A673 (cell line): ENCODE measurements at regions not wholly inside any gene's neighbourhood (a gene's known extent, or its start where the extent isn't known, plus 50 kb on each side); places are given as distances from the start of the nearest gene placed in this dataset.

Experiments used
- BruUV-seq: library from RNA; stranded (reverse); fragments of 400-500 nt; replicated peaks from 2 replicates; lab custom pipeline; 2021; lab: Mats Ljungman, UMichigan
- CTCF ChIA-PET: fragments of 300-600 bp; sonication (Branson Sonifier 250); formaldehyde crosslinking; loops from one replicate; lab custom pipeline; 2022; ENCODE audit warnings: antibody characterized with exemption; lab: Charles Lee
- POLR2A ChIA-PET: fragments of 300-600 bp; sonication (Branson Sonifier 250); formaldehyde crosslinking; loops from one replicate; lab custom pipeline; 2022; ENCODE audit warnings: antibody characterized with exemption; ENCODE audit not compliant: low non-redundant PET; lab: Charles Lee
- DNase-seq: peaks from one replicate; pipeline ENCODE4 v3.0.0-alpha.2; 2015; ENCODE audit warnings: low spot score
- H3K27ac ChIP-seq: fragments of 200-600 bp; sonication (generic); 2 replicates; pipeline ENCODE4 v1.5.1; 2016; ENCODE audit warnings: mixed run types, low read depth, mild to moderate bottlenecking, mixed read lengths, antibody characterized with exemption, low read length; ENCODE audit not compliant: poor library complexity, severe bottlenecking
- H3K27me3 ChIP-seq: fragments of 200-600 bp; sonication (generic); replicated peaks from 2 replicates; pipeline ENCODE4 v1.6.1; 2017; ENCODE audit warnings: mixed run types, low read depth, mild to moderate bottlenecking, mixed read lengths, antibody characterized with exemption, low read length; ENCODE audit not compliant: insufficient read depth, poor library complexity
- H3K36me3 ChIP-seq: fragments of 200-600 bp; sonication (generic); 2 replicates; pipeline ENCODE4 v1.6.1; 2016; ENCODE audit warnings: mixed run types, mild to moderate bottlenecking, mixed read lengths, antibody characterized with exemption, low read length; ENCODE audit not compliant: insufficient read depth, poor library complexity, severe bottlenecking
- H3K4me1 ChIP-seq: fragments of 200-600 bp; sonication (generic); 2 replicates; pipeline ENCODE4 v1.6.1; 2017; ENCODE audit warnings: mixed run types, mild to moderate bottlenecking, mixed read lengths, antibody characterized with exemption, low read length; ENCODE audit not compliant: insufficient read depth, poor library complexity, severe bottlenecking
- H3K4me3 ChIP-seq: fragments of 200-600 bp; sonication (generic); 2 replicates; pipeline ENCODE4 v1.5.1; 2016; ENCODE audit warnings: low read depth, mixed run types, mild to moderate bottlenecking, mixed read lengths, low read length; ENCODE audit not compliant: poor library complexity, severe bottlenecking
- H3K9me3 ChIP-seq: fragments of 200-600 bp; sonication (generic); 2 replicates; pipeline ENCODE4 v1.6.1; 2016; ENCODE audit warnings: mixed run types, low read depth, mild to moderate bottlenecking, mixed read lengths, antibody characterized with exemption, low read length; ENCODE audit not compliant: poor library complexity, severe bottlenecking
- EZH2 ChIP-seq: fragments of 200-600 bp; sonication (generic); IDR thresholded peaks from 2 replicates; pipeline ENCODE4 v1.6.1; 2017; ENCODE audit warnings: borderline replicate concordance, low read depth, mild to moderate bottlenecking, mixed read lengths, antibody characterized with exemption, low read length; ENCODE audit not compliant: poor library complexity, severe bottlenecking
- intact Hi-C: fragments of 100-400 bp; cut with micrococcal nuclease; formaldehyde crosslinking; loops from one replicate; pipeline ENCODE4 v1.10.0; 2022; ENCODE audit not compliant: unreplicated experiment
- TF ChIP-seq, protein P1 (sequence below): fragments of 300-800, 200-600 bp; sonication (generic); conservative IDR thresholded peaks from 2 replicates; pipeline ENCODE4 v1.5.1; 2017; ENCODE audit warnings: low read depth, mild to moderate bottlenecking, antibody characterized with exemption, low read length, moderate library complexity, mixed read lengths

DNA sequence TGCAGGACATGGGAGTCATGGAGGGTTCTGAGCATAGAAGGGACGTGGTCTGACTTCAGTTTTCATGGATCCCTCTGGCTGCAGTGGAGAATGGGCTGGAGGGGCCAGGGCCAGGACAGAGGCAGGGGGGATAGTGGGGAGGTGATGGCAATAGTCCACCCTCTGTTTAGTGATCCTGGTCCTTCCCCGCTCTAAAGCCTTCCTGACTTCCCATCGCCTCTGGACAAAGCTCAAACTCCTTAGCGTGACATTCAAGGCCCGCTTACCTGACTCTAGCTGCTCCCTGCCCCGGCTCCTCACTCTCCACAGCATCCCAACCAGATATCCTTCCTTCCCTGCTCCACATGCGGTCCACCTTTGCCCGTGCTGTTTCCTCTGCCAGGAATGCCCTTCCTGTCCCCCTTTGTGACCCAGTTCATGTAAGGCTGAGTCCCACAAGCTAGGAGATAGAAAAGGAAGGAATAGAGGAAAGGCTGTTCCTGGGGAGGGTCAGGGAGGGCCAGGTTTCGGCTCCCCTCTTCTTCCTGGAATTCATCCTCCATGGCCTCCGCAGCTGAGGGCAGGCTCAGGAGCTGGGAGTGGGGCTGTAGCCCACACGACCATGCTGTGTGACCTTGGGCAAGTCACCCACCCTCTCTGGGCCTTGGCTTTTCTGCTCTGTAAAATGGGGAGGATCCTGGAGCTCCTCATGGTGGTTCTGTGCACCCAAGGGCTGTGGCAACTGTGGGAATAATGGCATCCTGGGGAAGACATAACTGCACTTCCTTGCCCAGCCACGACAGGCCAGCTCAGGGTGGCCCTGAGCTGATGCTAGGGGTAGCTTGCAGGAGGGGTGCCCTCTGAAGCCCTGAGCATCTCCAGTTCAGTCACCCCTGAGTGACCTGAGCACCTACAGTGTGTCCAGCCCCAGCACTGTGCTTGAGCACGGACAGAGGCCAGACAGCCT lies 116.1 kb downstream of the CEBPB start:
- H3K27ac ChIP-seq = no peak overlapping the region

DNA sequence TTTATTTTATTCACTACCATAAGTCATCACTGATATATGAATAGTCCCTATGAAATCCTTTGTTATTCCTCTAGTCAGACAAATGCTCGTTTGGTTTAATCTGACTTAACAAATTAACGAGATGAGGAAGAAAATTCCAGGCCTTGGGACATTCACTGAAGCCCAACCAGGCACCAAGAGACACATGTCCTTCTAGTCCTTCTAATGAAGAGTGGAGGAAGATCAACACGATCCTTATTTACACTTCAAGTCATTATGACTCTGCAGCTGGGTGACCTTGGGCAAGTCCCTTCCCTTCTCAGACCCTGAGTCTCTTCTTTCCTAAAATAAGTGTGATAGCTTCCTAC lies 117.5 kb downstream of the CEBPB start:
- ChIA-PET POLR2A (interaction anchor here (0.6 kb wide), 1 partner anchor 15 kb away, joined by 3 read pairs; no protein-coding TSS in a partner anchor), CTCF (no interaction called here)
- intact Hi-C loops = no loop called here
- Histone ChIP-seq H3K9me3 (no peaks in the 10 kb centered on the region), H3K27ac (no peak overlapping the region), H3K36me3 (no peaks in the 10 kb centered on the region), H3K4me3 (no peak overlapping the region), H3K27me3 (no peaks in the 10 kb centered on the region), H3K4me1 (peaks cover 16% of the 10 kb centered on the region)
- DNase-seq = no peak
- BruUV-seq = no TSS peak
- no peak for TF ChIP-seq EZH2
- TF ChIP-seq, protein P1, sequence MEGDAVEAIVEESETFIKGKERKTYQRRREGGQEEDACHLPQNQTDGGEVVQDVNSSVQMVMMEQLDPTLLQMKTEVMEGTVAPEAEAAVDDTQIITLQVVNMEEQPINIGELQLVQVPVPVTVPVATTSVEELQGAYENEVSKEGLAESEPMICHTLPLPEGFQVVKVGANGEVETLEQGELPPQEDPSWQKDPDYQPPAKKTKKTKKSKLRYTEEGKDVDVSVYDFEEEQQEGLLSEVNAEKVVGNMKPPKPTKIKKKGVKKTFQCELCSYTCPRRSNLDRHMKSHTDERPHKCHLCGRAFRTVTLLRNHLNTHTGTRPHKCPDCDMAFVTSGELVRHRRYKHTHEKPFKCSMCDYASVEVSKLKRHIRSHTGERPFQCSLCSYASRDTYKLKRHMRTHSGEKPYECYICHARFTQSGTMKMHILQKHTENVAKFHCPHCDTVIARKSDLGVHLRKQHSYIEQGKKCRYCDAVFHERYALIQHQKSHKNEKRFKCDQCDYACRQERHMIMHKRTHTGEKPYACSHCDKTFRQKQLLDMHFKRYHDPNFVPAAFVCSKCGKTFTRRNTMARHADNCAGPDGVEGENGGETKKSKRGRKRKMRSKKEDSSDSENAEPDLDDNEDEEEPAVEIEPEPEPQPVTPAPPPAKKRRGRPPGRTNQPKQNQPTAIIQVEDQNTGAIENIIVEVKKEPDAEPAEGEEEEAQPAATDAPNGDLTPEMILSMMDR = no peak

More for the DNA sequence above, 116.1 kb downstream of the CEBPB start:
- POLR2A ChIA-PET = no interaction called here
- H3K9me3 ChIP-seq = no peaks in the 10 kb centered on the region
- H3K4me1 ChIP-seq = peaks cover 16% of the 10 kb centered on the region
- BruUV-seq = no TSS peak
- no peaks in the 10 kb centered on the region for H3K27me3 ChIP-seq
- intact Hi-C loops = no loop called here
- CTCF ChIA-PET = no interaction called here
- H3K36me3 ChIP-seq = no peaks in the 10 kb centered on the region
- no peak overlapping the region for H3K4me3 ChIP-seq
- no peak for DNase-seq
- TF ChIP-seq EZH2 = no peak
- TF ChIP-seq, protein P1 = no peak

DNA sequence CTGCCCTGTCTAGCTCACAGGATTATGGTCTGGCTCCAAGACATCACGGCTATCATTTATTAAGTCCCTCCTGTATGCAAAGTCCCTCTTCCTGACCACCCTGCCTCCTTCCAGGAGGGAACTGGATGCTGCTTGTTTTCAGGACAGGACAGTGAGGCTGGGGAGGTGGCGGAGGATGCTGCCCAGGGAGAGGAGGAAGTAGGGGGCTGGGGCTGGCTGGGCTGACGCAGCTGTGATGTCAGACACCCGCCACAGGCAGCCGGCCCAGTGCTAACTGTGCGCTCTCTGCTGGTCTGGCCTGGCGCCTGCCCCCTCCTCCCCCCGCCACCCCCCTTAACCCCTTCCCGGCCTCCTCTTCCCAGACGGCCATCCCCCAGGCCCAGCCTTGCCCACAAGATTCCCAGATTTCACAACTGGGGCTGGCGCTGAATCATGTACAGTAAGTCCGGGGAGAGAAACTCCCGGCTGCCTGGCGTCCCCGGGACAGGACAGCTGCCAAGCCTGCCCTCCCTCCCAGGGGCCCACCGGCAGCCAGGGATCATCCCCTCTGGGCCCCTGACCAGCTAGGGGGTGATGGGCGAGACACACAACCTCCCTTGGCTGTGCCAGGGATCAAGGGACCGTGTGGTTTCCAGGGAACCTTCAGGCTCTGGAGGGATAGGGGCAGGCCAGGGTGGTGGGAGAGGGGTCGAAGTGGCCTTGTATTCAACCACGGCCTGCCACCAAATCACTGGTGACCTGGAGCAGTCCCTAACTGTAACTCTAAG lies 118.1 kb downstream of the CEBPB start:
- peaks cover 16% of the 10 kb centered on the region for H3K4me1 ChIP-seq
- intact Hi-C loops = no loop called here
- no peak overlapping the region for H3K27ac ChIP-seq
- POLR2A ChIA-PET = no interaction called here
- no peaks in the 10 kb centered on the region for H3K27me3 ChIP-seq
- no peak for DNase-seq
- no peaks in the 10 kb centered on the region for H3K9me3 ChIP-seq
- no peak for TF ChIP-seq EZH2
- no peaks in the 10 kb centered on the region for H3K36me3 ChIP-seq
- CTCF ChIA-PET = no interaction called here
- BruUV-seq = no TSS peak
- H3K4me3 ChIP-seq = no peak overlapping the region
